Activated CD4-positive, alpha-beta T cell treated with anti-CD3 and anti-CD28 coated beads for 48 hours (primary cell): ENCODE measurements at regions not wholly inside any gene's neighbourhood (a gene's known extent, or its start where the extent isn't known, plus 50 kb on each side); places are given as distances from the start of the nearest gene placed in this dataset.

Experiments
- DNase-seq: peaks from one replicate; pipeline ENCODE4 v3.0.0-alpha.2; 2020

GRCh38 chr1:101732261-101732660 is 264.5 kb downstream of the OLFM3 start:
- DNase-seq, result no peak

GRCh38 chr1:101733340-101733739 is 263.4 kb downstream of the OLFM3 start:
- DNase-seq, result no peak

DNA sequence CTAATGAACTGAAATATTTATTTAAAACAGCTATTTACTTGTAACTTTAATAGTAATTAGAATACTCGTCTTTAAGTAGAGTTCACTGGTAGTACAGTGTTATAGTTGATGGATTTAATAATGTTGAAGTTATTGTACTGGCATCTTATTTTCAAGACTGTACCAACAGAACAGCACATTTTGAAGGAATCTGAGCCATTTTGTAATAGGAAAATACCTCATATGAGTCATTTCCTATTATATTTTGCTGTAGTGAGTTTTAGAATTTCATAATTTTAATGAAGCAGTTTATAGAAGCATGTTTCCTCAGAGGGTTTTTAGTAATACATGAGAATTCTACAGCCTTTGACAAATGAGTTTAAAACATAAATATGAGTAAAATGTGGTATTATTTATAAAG is 258.3 kb downstream of the OLFM3 start:
- no peak for DNase-seq

GRCh38 chr1:101739146-101739545 is 257.6 kb downstream of the OLFM3 start:
- no peak for DNase-seq

DNA sequence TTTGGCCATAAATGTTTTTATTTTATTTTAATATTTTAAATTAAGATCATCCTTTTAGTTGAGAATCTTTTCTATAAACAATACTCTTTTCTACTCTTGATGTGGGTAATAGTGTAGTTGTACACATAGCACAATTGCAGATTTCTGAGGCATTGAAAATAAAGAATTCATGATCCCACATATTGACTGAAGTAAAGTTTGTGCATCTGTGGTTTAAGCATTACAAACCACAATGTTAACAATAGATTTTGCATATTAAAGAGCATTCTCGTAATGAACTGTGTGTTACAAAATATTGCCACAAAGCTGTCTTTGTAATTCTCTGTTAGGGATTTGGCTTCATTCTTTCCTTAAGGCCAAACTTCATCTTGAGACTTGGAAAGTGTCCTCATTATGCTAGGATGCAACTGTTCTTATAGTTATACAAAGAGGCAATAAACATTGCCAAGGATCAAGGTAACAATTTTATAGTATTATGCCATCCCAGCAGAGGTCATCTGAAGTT is 256.8 kb downstream of the OLFM3 start:
- no peak for DNase-seq

DNA sequence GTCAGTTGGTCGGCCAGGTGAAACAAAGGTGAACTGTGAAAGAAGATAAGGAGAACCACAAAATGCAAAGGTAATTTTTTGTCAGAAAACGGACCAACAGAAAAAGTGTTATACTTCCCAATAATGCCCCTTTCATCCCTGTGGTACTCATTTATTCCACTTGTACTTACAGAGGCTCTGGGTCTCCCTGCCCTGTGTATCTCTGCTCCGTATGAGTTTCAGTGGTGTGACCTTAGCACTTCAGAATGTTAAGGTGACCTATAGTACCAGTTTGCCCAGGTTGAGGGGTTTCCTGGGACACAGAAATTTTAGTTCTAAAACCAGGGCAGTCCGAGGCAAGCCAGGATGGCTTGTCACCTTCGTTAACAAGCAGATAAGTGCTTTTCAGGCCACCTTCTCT is 254.8 kb downstream of the OLFM3 start:
- no peak for DNase-seq

- DNase-seq, result no peak
Measured at GRCh38 chr1:101742509-101742908, 254.2 kb downstream of the OLFM3 start.

DNA sequence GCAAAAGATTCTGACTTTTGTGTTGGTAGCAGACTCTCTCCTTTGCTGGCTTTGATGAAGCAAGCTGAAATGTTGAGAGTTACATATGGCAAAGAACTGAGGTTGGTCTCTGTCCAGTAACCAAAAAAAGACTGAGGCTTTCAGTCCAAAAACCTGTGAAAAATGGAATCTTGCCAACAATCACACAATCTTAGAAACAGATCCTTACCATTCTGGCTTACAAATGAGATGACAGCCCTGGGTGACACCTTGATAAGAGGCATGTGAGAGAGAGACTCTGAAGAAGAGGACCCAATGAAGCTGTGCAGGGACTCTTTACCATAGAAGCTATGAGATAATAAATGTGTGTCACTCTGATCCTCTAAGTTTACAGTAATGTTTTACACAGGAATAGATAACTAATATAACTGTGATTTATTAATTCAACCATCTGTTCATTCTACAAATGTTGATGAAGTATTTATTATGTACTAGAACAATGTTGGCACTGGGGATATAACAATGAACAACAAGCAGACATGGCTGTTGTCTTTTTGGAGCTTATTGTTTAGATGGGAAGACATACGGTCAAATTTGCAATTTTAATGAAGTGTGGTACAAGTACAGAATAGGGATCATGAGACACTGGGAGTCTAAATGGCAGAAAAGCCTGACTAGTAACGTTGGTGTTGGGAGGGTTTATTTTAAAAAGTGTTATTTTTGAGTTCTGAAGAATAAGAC is 251.0 kb downstream of the OLFM3 start:
- no peak for DNase-seq

- no peak for DNase-seq
Measured at GRCh38 chr1:101748077-101748476, 248.6 kb downstream of the OLFM3 start.
